C4-2B (cell line): ENCODE measurements at regions not wholly inside any gene's neighbourhood (a gene's known extent, or its start where the extent isn't known, plus 50 kb on each side); places are given as distances from the start of the nearest gene placed in this dataset.
"Not testable (repeated sequence)": the region's sequence is repeated elsewhere in the genome, so short reads cannot be mapped to it uniquely, and the experiment has no call there.

Source experiments
- H3K27ac ChIP-seq: fragments of 450-650 bp; 2 replicates; pipeline ENCODE4 v1.5.1; 2017
- ZFX ChIP-seq: fragments of 450-650 bp; IDR thresholded peaks from 2 replicates; pipeline ENCODE4 v1.6.1; 2017
- TF ChIP-seq, protein P1 (sequence below): fragments of 450-650 bp; conservative IDR thresholded peaks from 2 replicates; pipeline ENCODE4 v1.5.1; 2017; ENCODE audit warnings: mild to moderate bottlenecking

DNA sequence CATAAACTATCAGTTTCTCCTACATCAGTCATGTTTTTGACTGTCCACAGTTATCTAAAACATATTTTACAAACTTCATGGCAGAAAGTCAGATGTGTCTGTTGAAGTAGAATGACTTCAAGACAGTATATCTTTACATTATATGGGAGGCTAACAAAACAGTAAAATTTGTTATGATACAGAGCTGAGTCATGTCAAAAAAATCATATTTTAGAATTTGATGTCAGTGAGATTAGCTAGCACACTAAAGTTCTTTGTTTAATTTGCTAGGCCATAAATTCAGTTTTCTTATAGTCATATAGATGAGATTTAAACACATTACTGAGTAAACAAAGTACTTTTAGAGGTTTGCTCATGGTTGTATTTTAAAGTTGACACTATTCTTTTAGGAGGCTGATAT, 80.3 kb upstream of the IGSF10 start:
- no peak overlapping the region for H3K27ac ChIP-seq
- no peak for TF ChIP-seq ZFX
- TF ChIP-seq, protein P1, sequence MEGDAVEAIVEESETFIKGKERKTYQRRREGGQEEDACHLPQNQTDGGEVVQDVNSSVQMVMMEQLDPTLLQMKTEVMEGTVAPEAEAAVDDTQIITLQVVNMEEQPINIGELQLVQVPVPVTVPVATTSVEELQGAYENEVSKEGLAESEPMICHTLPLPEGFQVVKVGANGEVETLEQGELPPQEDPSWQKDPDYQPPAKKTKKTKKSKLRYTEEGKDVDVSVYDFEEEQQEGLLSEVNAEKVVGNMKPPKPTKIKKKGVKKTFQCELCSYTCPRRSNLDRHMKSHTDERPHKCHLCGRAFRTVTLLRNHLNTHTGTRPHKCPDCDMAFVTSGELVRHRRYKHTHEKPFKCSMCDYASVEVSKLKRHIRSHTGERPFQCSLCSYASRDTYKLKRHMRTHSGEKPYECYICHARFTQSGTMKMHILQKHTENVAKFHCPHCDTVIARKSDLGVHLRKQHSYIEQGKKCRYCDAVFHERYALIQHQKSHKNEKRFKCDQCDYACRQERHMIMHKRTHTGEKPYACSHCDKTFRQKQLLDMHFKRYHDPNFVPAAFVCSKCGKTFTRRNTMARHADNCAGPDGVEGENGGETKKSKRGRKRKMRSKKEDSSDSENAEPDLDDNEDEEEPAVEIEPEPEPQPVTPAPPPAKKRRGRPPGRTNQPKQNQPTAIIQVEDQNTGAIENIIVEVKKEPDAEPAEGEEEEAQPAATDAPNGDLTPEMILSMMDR, result no peak

DNA sequence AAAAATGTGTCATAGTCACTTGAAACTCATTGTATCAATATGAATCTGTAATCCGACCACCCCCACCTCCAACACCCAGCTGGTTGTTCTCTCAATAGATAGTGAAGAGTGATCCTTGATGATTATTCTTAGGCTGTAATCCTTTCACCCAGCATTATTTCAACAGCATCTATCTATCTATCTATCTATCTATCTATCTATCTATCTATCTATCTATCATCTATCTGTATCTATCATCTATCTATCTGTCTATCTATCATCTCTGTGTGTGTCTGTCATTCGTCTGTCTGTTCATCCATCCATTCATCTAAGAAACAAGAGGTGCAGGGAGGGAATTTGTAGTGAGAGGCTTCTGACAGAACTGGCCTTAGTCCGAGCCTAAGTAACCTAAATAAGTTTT, 78.7 kb upstream of the IGSF10 start:
- TF ChIP-seq ZFX, result no peak
- TF ChIP-seq, protein P1, result no peak
- H3K27ac ChIP-seq, result no peak overlapping the region

DNA sequence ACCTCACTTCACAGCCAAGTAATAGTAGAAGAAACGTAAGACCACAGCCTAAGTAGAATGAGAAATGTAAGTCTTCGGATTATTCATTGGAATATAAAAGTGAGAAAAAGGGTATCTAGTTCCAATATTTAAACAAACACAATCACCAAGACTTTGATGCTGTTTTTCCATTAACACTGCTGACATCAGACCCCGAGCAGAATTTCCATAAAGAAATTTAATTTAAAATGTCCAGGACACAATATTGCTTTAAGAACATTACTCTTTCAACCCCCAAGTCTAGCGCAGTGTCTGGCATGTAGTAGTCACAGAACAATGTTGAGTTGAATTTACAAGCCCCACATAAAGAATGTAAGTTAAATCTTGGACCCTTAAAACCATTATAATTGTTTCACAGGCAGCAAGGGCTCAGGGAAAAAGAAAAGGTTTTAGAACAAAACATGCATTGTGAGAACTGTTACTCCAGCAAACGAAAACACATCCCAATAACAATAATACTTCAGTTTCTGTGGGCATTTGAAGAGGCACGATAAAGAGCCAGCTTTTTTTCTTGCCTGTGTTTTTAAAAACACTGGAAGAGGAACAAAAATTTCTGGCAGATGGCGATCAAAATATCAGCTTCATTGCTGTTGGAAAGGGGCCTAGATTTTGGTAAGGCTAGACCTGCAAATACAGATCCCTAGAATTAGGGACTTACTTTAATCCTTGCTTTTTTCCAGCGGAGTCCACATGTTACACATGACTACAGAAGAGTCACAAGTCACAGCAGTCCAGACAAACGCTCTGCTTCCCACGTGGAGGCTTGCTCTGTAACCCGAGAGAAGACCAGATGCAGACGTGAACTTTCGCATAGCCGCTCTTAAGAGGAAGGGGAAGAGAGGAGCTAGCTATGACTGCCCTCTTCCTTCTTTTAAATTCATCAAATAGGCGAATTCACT, 77.9 kb upstream of the IGSF10 start:
- H3K27ac ChIP-seq, result no peak overlapping the region
- TF ChIP-seq, protein P1, result no peak
- no peak for TF ChIP-seq ZFX

DNA sequence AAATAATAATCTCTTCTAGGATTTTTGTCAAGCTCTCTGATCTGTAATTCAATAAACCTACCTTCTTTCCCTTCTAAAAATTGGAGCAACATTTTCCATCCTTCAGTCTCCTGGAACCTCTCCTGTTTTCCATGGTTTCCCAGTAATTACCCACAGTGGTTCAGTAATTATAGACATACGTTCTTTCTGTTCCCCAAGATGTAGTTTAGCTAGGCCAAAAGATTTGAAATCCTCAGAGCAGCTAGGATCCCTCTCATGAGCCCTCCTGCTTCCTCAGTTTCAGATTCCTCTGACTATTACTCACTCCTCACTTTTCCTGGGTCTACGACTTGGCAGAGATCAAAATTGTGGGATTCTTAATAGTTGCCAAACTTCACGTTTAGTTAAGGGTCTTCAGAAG, 76.9 kb upstream of the IGSF10 start:
- H3K27ac ChIP-seq, result no peak overlapping the region
- no peak for TF ChIP-seq ZFX
- TF ChIP-seq, protein P1, result no peak

DNA sequence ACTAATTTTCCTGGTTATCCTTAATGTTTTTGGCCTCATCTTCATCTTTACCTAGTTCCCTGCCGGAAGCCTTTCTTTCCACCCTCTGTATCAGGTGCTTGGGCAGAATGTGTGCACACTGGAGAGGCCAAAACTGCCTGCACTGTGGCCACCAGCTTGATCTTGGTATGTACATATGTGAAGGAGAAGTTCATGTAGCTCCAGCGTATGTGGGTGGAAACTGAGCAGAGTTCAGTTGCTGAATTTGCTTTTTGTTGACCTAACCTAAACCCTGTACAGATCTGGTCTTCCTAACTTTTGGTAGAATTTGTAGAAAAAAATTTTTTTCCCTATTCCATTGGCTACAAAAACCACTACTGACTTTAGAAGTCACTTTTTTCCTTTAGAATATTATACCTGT, 65.9 kb upstream of the IGSF10 start:
- TF ChIP-seq, protein P1, result no peak
- no peak for TF ChIP-seq ZFX
- H3K27ac ChIP-seq, result no peak overlapping the region

DNA sequence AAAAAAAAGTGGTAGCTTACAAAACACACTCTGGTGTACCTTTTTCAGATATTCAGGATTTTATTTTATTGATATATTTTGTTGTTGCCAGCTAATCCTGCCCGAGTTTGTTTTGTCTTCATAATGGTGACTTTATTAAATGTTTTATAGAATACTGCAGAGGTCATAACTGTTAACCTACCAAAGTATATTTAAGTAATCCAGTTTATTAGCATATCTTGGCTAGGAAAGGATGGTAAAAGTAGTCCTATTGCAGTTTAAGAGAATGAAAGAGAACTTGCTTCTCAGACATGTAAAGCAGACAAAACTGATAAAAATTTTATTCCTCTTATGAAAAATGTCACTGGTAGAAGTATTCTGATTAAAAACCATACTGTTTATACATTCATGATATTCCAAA, 59.2 kb upstream of the IGSF10 start:
- no peak for TF ChIP-seq ZFX
- TF ChIP-seq, protein P1, result no peak
- H3K27ac ChIP-seq, result no peak overlapping the region

DNA sequence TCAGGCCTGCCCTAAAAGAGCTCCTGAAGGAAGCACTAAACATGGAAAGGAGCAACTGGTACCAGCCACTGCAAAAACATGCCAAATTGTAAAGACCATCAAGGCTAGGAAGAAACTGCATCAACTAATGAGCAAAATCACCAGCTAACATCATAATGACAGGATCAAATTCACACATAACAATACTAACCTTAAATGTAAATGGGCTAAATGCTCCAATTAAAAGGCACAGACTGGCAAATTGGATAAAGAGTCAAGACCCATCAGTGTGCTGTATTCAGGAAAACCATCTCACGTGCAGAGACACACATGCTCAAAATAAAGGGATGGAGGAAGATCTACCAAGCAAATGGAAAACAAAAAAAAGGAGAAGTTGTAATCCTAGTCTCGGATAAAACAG, 50.6 kb upstream of the IGSF10 start:
- H3K27ac ChIP-seq, result not testable (repeated sequence)
